Endodermal cell (in vitro differentiated cells): ENCODE measurements at regions not wholly inside any gene's neighbourhood (a gene's known extent, or its start where the extent isn't known, plus 50 kb on each side); places are given as distances from the start of the nearest gene placed in this dataset.

Experiments
- DNase-seq: peaks from one replicate; pipeline ENCODE4 v3.0.0-alpha.2; 2017
- H3K27ac ChIP-seq: 2 replicates; pipeline ENCODE4 v1.5.1; 2013; ENCODE audit warnings: mild to moderate bottlenecking, low read depth, low read length, moderate library complexity
- H3K27me3 ChIP-seq: 2 replicates; pipeline ENCODE4 v1.6.1; 2013; ENCODE audit warnings: mild to moderate bottlenecking, low read length, moderate library complexity; ENCODE audit not compliant: insufficient read depth, control insufficient read depth, poor library complexity, severe bottlenecking
- H3K36me3 ChIP-seq: 2 replicates; pipeline ENCODE4 v1.7.0; 2013; ENCODE audit warnings: mild to moderate bottlenecking, low read length, moderate library complexity; ENCODE audit not compliant: control insufficient read depth, insufficient read depth
- H3K4me1 ChIP-seq: one replicate; pipeline ENCODE4 v1.7.0; 2013; ENCODE audit warnings: low read length; ENCODE audit not compliant: control insufficient read depth, insufficient read depth
- H3K4me3 ChIP-seq: 2 replicates; pipeline ENCODE4 v1.5.1; 2013; ENCODE audit warnings: mild to moderate bottlenecking, low read length, moderate library complexity
- H3K9ac ChIP-seq: 2 replicates; pipeline ENCODE4 v1.6.1; 2013; ENCODE audit warnings: mild to moderate bottlenecking, low read length, moderate library complexity; ENCODE audit not compliant: poor library complexity, severe bottlenecking; ENCODE audit errors: extremely low read depth
- H3K9me3 ChIP-seq: 2 replicates; pipeline ENCODE4 v1.6.1; 2013; ENCODE audit warnings: mild to moderate bottlenecking, low read length, moderate library complexity; ENCODE audit not compliant: control insufficient read depth
- H3K27ac Mint-ChIP-seq: 2 replicates; pipeline ENCODE4 v1.8.0; 2020; ENCODE audit warnings: mixed read lengths
- H3K27me3 Mint-ChIP-seq: 2 replicates; pipeline ENCODE4 v1.8.0; 2021; ENCODE audit warnings: mild to moderate bottlenecking, mixed read lengths; ENCODE audit not compliant: insufficient read depth
- H3K36me3 Mint-ChIP-seq: 2 replicates; pipeline ENCODE4 v1.8.0; 2020; ENCODE audit warnings: low read depth, mixed read lengths
- H3K4me1 Mint-ChIP-seq: 2 replicates; pipeline ENCODE4 v1.8.0; 2020; ENCODE audit warnings: mixed read lengths
- H3K4me3 Mint-ChIP-seq: 2 replicates; pipeline ENCODE4 v1.8.0; 2020; ENCODE audit warnings: mild to moderate bottlenecking, moderate library complexity, mixed read lengths
- H3K9me3 Mint-ChIP-seq: 2 replicates; pipeline ENCODE4 v1.8.0; 2020; ENCODE audit warnings: mild to moderate bottlenecking, mixed read lengths
- WGBS, 2 experiments: methylation state at CpG; one replicate each; pipeline versions ENCODE4 v1.1.5 to v1.1.7; 2013; ENCODE audit warnings: missing lambda C conversion rate in 2 of 2, mixed read lengths in 1 of 2; ENCODE audit not compliant: insufficient coverage in 1 of 2, insufficient read length in 1 of 2; 5-methylcytosine and 5-hydroxymethylcytosine counted together
- TF ChIP-seq, protein P1 (sequence below): fragments of 200-600 bp; sonication (generic); conservative IDR thresholded peaks from 2 replicates; pipeline ENCODE4 v1.5.0; 2021; ENCODE audit warnings: antibody characterized with exemption, mild to moderate bottlenecking

DNA sequence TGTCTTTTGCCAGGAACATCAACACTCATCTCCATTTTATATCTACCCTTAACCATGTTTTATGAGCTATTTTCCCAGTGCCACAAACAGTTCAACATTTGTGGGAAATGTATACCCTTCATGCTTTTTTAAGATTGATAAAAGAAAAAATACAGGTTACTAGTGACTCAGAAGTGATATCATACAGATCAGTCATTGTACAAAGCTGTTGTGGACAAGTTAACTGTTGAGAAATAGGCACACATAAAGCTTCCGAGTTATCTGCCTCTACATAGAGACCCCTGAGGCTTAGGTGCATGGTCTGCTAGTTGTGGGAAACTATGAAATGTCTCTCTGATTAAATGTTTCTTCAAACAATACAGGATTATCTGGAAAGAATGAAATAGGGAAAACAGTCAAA is 96.3 kb downstream of the LSM5 start:
- H3K9ac ChIP-seq, result no peak overlapping the region
- no peaks in the 10 kb centered on the region for H3K4me1 Mint-ChIP-seq
- no peaks in the 10 kb centered on the region for H3K9me3 Mint-ChIP-seq
- peaks cover 6% of the 10 kb centered on the region for H3K27me3 ChIP-seq
- DNase-seq, result no peak
- no peaks in the 10 kb centered on the region for H3K4me1 ChIP-seq
- H3K36me3 Mint-ChIP-seq, result no peaks in the 10 kb centered on the region
- WGBS, 2 experiments, result 86% methylated on average over 1 of the region's 1 CpG; no CpG with 5 or more reads in 1 of the 2 experiments
- H3K4me3 Mint-ChIP-seq, result no peak overlapping the region
- H3K27ac ChIP-seq, result no peak overlapping the region
- H3K27me3 Mint-ChIP-seq, result peaks cover 8% of the 10 kb centered on the region
- H3K27ac Mint-ChIP-seq, result no peak overlapping the region
- H3K4me3 ChIP-seq, result no peak overlapping the region
- H3K36me3 ChIP-seq, result no peaks in the 10 kb centered on the region
- TF ChIP-seq, protein P1, sequence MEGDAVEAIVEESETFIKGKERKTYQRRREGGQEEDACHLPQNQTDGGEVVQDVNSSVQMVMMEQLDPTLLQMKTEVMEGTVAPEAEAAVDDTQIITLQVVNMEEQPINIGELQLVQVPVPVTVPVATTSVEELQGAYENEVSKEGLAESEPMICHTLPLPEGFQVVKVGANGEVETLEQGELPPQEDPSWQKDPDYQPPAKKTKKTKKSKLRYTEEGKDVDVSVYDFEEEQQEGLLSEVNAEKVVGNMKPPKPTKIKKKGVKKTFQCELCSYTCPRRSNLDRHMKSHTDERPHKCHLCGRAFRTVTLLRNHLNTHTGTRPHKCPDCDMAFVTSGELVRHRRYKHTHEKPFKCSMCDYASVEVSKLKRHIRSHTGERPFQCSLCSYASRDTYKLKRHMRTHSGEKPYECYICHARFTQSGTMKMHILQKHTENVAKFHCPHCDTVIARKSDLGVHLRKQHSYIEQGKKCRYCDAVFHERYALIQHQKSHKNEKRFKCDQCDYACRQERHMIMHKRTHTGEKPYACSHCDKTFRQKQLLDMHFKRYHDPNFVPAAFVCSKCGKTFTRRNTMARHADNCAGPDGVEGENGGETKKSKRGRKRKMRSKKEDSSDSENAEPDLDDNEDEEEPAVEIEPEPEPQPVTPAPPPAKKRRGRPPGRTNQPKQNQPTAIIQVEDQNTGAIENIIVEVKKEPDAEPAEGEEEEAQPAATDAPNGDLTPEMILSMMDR, result no peak
- H3K9me3 ChIP-seq, result no peaks in the 10 kb centered on the region

DNA sequence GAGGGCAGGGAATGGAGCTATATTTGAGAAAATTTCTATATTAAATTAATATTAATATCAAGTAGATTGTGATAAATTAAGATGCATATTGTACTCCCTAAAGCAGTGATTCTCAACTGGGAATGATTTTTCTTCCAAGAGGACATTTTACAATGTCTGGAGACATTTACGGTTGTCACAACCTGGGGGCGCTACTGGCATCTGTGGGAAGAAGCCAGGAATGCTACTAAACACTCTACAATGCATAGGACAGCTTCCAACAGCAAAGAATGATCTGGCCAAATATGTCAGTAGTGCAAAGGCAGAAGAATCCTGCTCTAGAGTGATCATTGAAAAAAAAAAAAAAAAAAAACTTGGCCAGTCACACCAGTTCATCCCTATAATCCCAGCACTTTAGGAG is 100.0 kb downstream of the LSM5 start:
- H3K9ac ChIP-seq, result no peak overlapping the region
- H3K4me3 Mint-ChIP-seq, result no peak overlapping the region

DNA sequence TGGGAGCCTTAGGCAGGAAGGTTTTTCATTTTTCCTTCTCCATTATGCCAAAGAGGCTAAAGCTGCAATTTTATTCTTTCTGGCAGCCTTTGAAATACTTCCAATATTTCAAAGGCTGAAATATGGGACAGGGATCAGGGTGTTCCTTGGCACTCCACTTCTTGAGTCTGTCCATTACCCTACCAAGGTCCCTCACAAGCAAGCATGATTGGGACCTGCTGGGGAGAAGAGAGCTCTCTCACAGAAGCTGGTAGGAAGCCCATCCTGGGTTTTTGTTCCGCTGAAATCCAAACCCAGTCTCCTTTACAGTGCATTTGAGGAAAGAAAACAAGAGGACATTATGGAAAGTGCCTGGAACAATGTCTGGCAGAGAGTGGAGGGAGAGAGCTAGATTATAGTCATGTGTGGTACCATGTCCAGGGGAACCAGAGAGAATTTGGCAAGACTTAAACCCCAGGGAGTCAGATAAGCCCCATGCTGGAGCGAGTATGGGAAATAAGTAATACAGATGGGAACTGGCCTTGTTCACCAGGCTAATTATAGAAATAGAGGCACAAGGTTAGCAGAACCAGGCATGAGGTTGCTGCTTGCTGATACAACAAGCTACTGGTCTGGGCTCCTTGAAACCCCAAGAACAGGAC is 104.7 kb downstream of the LSM5 start:
- H3K27ac ChIP-seq, result no peak overlapping the region
- Mint-ChIP-seq H3K9me3 (no peaks in the 10 kb centered on the region), H3K27ac (no peak overlapping the region), H3K4me1 (no peaks in the 10 kb centered on the region), H3K36me3 (no peaks in the 10 kb centered on the region), H3K4me3 (no peak overlapping the region), H3K27me3 (peaks cover 4% of the 10 kb centered on the region)
- no peaks in the 10 kb centered on the region for H3K4me1 ChIP-seq
- TF ChIP-seq, protein P1, result no peak
- no peak for DNase-seq
- no peak overlapping the region for H3K9ac ChIP-seq
- H3K4me3 ChIP-seq, result no peak overlapping the region
- H3K36me3 ChIP-seq, result no peaks in the 10 kb centered on the region
- no peaks in the 10 kb centered on the region for H3K27me3 ChIP-seq
- WGBS, 2 experiments, result 90% methylated on average over 2 of the region's 2 CpGs; no CpG with 5 or more reads in 1 of the 2 experiments
- H3K9me3 ChIP-seq, result no peaks in the 10 kb centered on the region

More for the DNA sequence above, 100.0 kb downstream of the LSM5 start:
- Mint-ChIP-seq H3K27ac (no peak overlapping the region), H3K27me3 (peaks cover 3% of the 10 kb centered on the region), H3K9me3 (no peaks in the 10 kb centered on the region), H3K4me1 (no peaks in the 10 kb centered on the region), H3K36me3 (no peaks in the 10 kb centered on the region)
- TF ChIP-seq, protein P1, result peak; percentile 64
- peak; percentile 59 for DNase-seq
- 46% methylated on average over 2 of the region's 2 CpGs; no CpG with 5 or more reads in 1 of the 2 experiments for WGBS, 2 experiments
- H3K9me3 ChIP-seq, result no peaks in the 10 kb centered on the region
- no peaks in the 10 kb centered on the region for H3K27me3 ChIP-seq
- no peaks in the 10 kb centered on the region for H3K36me3 ChIP-seq
- no peak overlapping the region for H3K4me3 ChIP-seq
- H3K4me1 ChIP-seq, result no peaks in the 10 kb centered on the region
- H3K27ac ChIP-seq, result no peak overlapping the region
